HepG2 (cell line): ENCODE measurements at regions not wholly inside any gene's neighbourhood (a gene's known extent, or its start where the extent isn't known, plus 50 kb on each side); places are given as distances from the start of the nearest gene placed in this dataset.

ENCODE experiments used
- ATAC-seq: fragments of 200-7000 bp; cut with Tn5 transposase; 3 replicates; pipeline ENCODE4 v1.9.1; 2020; ENCODE audit warnings: mild to moderate bottlenecking, moderate library complexity
- BruUV-seq: library from RNA; stranded (reverse); fragments of 400-500 nt; replicated peaks from 2 replicates; lab custom pipeline; 2021; lab: Mats Ljungman, UMichigan
- CTCF ChIA-PET: fragments of 300-600 bp; formaldehyde crosslinking; extraction: SDS; loops from one replicate; lab custom pipeline; 2021; ENCODE audit warnings: low total read pairs, inconsistent platforms, low intra/inter-chr PET ratio; lab: Yijun Ruan, JAX
- POLR2A ChIA-PET: fragments of 350-600 bp; sonication (Branson Sonifier 250); formaldehyde crosslinking; loops from one replicate; lab custom pipeline; 2020; ENCODE audit warnings: antibody characterized with exemption, inconsistent platforms; lab: Yijun Ruan, JAX
- DNase-seq: peaks from one replicate; pipeline ENCODE4 v3.0.0-alpha.2; 2015; ENCODE audit warnings: low spot score
- FAIRE-seq: peaks from 3 replicates; lab custom pipeline; 2011; peaks lifted over from hg19 to GRCh38; lab: Jason Lieb, UNC
- H2AFZ ChIP-seq: one replicate; pipeline ENCODE4 v1.6.1; 2011; ENCODE audit warnings: low read length, inconsistent platforms
- H3K27ac ChIP-seq: fragments of 300-600 bp; 3 replicates; pipeline ENCODE4 v1.8.0; 2011; ENCODE audit warnings: mixed run types, mild to moderate bottlenecking, mixed read lengths, low read length, inconsistent platforms; ENCODE audit not compliant: insufficient read depth; ENCODE audit errors: extremely low read length
- H3K27me3 ChIP-seq, 2 experiments: fragments of 200-600 bp in 1 of 2; 2 replicates in 1 of 2; 3 replicates in 1 of 2; pipeline versions ENCODE4 v1.6.0 to v1.8.0; 2011; ENCODE audit warnings: low read length in 2 of 2, mild to moderate bottlenecking in 2 of 2, moderate library complexity in 2 of 2, inconsistent platforms in 1 of 2; ENCODE audit not compliant: insufficient read depth in 2 of 2, control insufficient read depth in 1 of 2
- H3K36me3 ChIP-seq, 2 experiments: fragments of 200-600 bp in 1 of 2; replicated peaks in 1 of 2; 2 replicates in 1 of 2; 3 replicates in 1 of 2; pipeline versions ENCODE4 v1.5.1 to v1.8.0; 2011; ENCODE audit warnings: low read length in 2 of 2, inconsistent platforms in 1 of 2; ENCODE audit not compliant: insufficient read depth in 2 of 2, control insufficient read depth in 1 of 2
- H3K4me1 ChIP-seq: 2 replicates; pipeline ENCODE4 v1.5.1; 2012; ENCODE audit warnings: low read length, inconsistent platforms; ENCODE audit not compliant: insufficient read depth
- H3K4me2 ChIP-seq: 2 replicates; pipeline ENCODE4 v1.6.0; 2011; ENCODE audit warnings: low read depth, low read length, inconsistent platforms
- H3K4me3 ChIP-seq, 3 experiments: fragments of 200-600 bp in 1 of 3; sonication (generic), shearing (Covaris generic) in 1 of 3; replicated peaks in 1 of 3; 2 replicates each; pipeline ENCODE4 v1.5.1; 2011 to 2016; ENCODE audit warnings: low read length in 3 of 3, inconsistent platforms in 2 of 3, low read depth in 2 of 3, mild to moderate bottlenecking in 2 of 3, control low read depth in 1 of 3, mixed read lengths in 1 of 3; ENCODE audit not compliant: insufficient read depth in 1 of 3
- H3K79me2 ChIP-seq: one replicate; pipeline ENCODE4 v1.6.1; 2011; ENCODE audit warnings: low read length, inconsistent platforms; ENCODE audit not compliant: insufficient read depth
- H3K9ac ChIP-seq: 2 replicates; pipeline ENCODE4 v1.6.0; 2011; ENCODE audit warnings: mild to moderate bottlenecking, low read depth, low read length, inconsistent platforms; ENCODE audit not compliant: insufficient read depth
- H3K9me3 ChIP-seq: 2 replicates; pipeline ENCODE4 v1.5.1; 2012; ENCODE audit warnings: mild to moderate bottlenecking, low read length
- H4K20me1 ChIP-seq: 2 replicates; pipeline ENCODE4 v1.6.0; 2011; ENCODE audit warnings: inconsistent platforms, mild to moderate bottlenecking, low read length, moderate library complexity; ENCODE audit not compliant: insufficient read depth
- CREB1 ChIP-seq, 2 experiments: fragments of 450-650 bp in 1 of 2; IDR thresholded peaks; 2 replicates each; pipeline ENCODE4 v1.6.1; 2016 to 2017; ENCODE audit warnings: control low read depth in 1 of 2, mild to moderate bottlenecking in 1 of 2, missing compliant biosample characterization in 1 of 2, missing genetic modification characterization in 1 of 2
- MATR3 ChIP-seq: sonication (generic); formaldehyde crosslinking; IDR thresholded peaks from 2 replicates; pipeline ENCODE4 v1.4.0; 2020; ENCODE audit warnings: missing genetic modification reagents
- MED8 ChIP-seq: sonication (generic); formaldehyde crosslinking; IDR thresholded peaks from 2 replicates; pipeline ENCODE4 v1.8.1; 2023; ENCODE audit warnings: mild to moderate bottlenecking, missing genetic modification reagents; ENCODE audit not compliant: insufficient replicate concordance
- NCOA2 ChIP-seq: sonication (generic); formaldehyde crosslinking; IDR thresholded peaks from 2 replicates; pipeline ENCODE4 v1.8.0; 2022; ENCODE audit warnings: inconsistent platforms
- SALL1 ChIP-seq: sonication (generic); formaldehyde crosslinking; IDR thresholded peaks from 2 replicates; pipeline ENCODE4 v1.8.0; 2022; ENCODE audit warnings: mild to moderate bottlenecking, missing genetic modification reagents
- TAF1 ChIP-seq: sonication (generic); formaldehyde crosslinking; IDR thresholded peaks from 2 replicates; pipeline ENCODE4 v1.4.0; 2020; ENCODE audit warnings: missing genetic modification reagents
- TBX2 ChIP-seq: sonication (generic); formaldehyde crosslinking; IDR thresholded peaks from 2 replicates; pipeline ENCODE4 v1.5.0; 2020; ENCODE audit warnings: missing genetic modification reagents, mild to moderate bottlenecking, borderline replicate concordance
- ZNF629 ChIP-seq: sonication (generic); formaldehyde crosslinking; conservative IDR thresholded peaks from 2 replicates; pipeline ENCODE4 v1.5.0; 2020; ENCODE audit warnings: missing genetic modification reagents
- ZNF781 ChIP-seq: sonication (generic); formaldehyde crosslinking; IDR thresholded peaks from 2 replicates; pipeline ENCODE4 v1.5.1; 2020; ENCODE audit warnings: borderline replicate concordance, mild to moderate bottlenecking, missing genetic modification reagents; ENCODE audit errors: not compliant biosample characterization
- WGBS: methylation state at CpG from one replicate; pipeline ENCODE4 v1.1.6; 2017; ENCODE audit warnings: low lambda C conversion rate; 5-methylcytosine and 5-hydroxymethylcytosine counted together
- in situ Hi-C: cut with HindIII; loops from 2 replicates; pipeline ENCODE4 v1.10.0; 2017; ENCODE audit warnings: low pct_unique_long_range_greater_than_20kb; ENCODE audit not compliant: extremely low pct_ligation_motif_present
- intact Hi-C: fragments of 100-400 bp; cut with micrococcal nuclease; formaldehyde crosslinking; loops from one replicate; pipeline ENCODE4 v1.10.0; 2022; ENCODE audit not compliant: unreplicated experiment
- TF ChIP-seq, protein P1 (sequence below): sonication (generic); formaldehyde crosslinking; IDR thresholded peaks from 2 replicates; pipeline ENCODE4 v1.4.0; 2020; ENCODE audit warnings: low read depth, missing genetic modification reagents
- TF ChIP-seq, protein P2 (sequence below): sonication (generic); formaldehyde crosslinking; IDR thresholded peaks from 2 replicates; pipeline ENCODE4 v1.5.0; 2020; ENCODE audit warnings: missing genetic modification reagents

DNA sequence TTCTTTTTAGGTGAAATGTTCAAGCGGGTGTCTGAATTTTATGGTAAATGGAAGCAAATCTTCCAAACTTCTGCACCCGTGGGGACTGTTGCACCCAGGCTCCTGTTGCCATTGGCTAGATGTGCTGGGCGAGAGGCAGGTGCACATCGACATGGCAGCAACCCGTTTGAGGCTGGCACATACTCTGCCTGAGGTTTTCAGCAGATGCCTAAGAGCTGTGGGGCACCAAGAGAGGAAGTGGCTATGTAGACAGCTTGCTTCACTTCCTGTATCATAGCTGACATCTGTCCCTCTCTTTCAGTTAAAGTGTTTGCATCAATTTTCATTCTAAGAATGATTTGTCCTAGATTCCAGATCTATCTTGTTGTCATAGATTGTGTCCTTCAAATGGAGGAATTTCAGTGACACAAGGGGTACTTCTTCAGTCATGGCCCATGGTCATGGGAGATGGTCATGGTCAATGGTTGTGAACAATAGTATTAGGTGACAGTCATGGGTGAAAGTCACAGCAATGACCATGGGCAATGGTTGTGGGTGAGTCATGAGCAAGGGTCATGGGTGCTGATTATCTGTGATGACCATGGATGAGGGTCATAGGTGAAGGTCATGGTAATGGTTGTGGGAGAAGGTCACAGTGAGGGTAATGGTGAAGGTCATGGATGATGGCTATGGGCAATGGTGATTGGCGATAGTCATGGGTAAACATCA lies 115.1 kb upstream of the IRX4 start:
- Histone ChIP-seq H3K27ac (no peak overlapping the region), H3K9me3 (peaks cover 4% of the 10 kb centered on the region; the same call in 1 of the 2 replicates), H3K79me2 (no peaks in the 10 kb centered on the region), H2AFZ (no peak overlapping the region), H3K4me2 (no peak overlapping the region), H3K36me3 (no peaks in the 10 kb centered on the region), H3K4me1 (no peaks in the 10 kb centered on the region), H3K4me3 (no peak overlapping the region), H4K20me1 (no peaks in the 10 kb centered on the region), H3K27me3 (peaks cover 4 to 42% of the 10 kb centered on the region in 2 experiments; a peak in 4 of 5 replicates), H3K9ac (no peak overlapping the region)
- CTCF ChIA-PET, result no interaction called here
- 21% methylated on average over 5 of the region's 6 CpGs for WGBS
- TF ChIP-seq SALL1 (CRISPR knock-in tag) (no peak), CREB1 (IDR thresholded peaks at IDR 0.05) (peak; percentile 76), CREB1 (CRISPR knock-in tag; IDR thresholded peaks at IDR 0.05) (no peak)
- no TSS peak for BruUV-seq
- ATAC-seq (no peak), DNase-seq (no peak), FAIRE-seq (no peak)
- intact Hi-C loops (no loop called here), in situ Hi-C loops (no loop called here)
- POLR2A ChIA-PET, result no interaction called here

DNA sequence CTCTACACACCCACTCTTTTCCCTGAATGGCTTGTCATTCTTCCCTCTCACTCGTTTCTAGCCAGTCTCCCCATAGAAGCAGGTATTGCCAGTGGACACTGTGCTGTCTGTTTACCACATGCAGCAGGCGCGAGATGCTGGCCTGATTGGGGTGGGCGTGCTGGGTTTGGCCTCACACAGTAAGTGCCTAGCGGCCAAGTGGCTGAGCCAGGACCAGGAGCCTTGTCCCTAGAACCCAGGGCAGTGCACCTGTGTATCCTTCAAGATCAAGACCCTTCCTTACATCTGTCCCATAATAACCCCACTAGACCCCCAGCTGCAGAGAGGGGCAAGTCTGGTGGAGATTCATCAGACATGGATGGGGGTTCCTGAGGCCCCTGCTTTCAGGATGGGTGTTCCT lies 112.8 kb upstream of the IRX4 start:
- no peak overlapping the region for H3K9ac ChIP-seq
- POLR2A ChIA-PET, result no interaction called here
- H4K20me1 ChIP-seq, result no peaks in the 10 kb centered on the region
- BruUV-seq, result no TSS peak
- WGBS, result 0% methylated on average over 5 of the region's 5 CpGs
- no peaks in the 10 kb centered on the region for H3K4me1 ChIP-seq
- H3K4me3 ChIP-seq, result no peak overlapping the region
- no peak overlapping the region for H3K4me2 ChIP-seq
- TF ChIP-seq ZNF781 (CRISPR knock-in tag) (no peak), TBX2 (no peak), ZNF629 (CRISPR knock-in tag) (no peak), MED8 (CRISPR knock-in tag) (no peak), TAF1 (CRISPR knock-in tag) (no peak), NCOA2 (CRISPR knock-in tag) (no peak), MATR3 (CRISPR knock-in tag) (no peak)
- TF ChIP-seq, protein P1, sequence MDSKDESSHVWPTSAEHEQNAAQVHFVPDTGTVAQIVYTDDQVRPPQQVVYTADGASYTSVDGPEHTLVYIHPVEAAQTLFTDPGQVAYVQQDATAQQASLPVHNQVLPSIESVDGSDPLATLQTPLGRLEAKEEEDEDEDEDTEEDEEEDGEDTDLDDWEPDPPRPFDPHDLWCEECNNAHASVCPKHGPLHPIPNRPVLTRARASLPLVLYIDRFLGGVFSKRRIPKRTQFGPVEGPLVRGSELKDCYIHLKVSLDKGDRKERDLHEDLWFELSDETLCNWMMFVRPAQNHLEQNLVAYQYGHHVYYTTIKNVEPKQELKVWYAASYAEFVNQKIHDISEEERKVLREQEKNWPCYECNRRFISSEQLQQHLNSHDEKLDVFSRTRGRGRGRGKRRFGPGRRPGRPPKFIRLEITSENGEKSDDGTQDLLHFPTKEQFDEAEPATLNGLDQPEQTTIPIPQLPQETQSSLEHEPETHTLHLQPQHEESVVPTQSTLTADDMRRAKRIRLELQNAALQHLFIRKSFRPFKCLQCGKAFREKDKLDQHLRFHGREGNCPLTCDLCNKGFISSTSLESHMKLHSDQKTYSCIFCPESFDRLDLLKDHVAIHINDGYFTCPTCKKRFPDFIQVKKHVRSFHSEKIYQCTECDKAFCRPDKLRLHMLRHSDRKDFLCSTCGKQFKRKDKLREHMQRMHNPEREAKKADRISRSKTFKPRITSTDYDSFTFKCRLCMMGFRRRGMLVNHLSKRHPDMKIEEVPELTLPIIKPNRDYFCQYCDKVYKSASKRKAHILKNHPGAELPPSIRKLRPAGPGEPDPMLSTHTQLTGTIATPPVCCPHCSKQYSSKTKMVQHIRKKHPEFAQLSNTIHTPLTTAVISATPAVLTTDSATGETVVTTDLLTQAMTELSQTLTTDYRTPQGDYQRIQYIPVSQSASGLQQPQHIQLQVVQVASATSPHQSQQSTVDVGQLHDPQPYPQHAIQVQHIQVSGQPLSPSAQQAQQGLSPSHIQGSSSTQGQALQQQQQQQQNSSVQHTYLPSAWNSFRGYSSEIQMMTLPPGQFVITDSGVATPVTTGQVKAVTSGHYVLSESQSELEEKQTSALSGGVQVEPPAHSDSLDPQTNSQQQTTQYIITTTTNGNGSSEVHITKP, result no peak
- TF ChIP-seq, protein P2, sequence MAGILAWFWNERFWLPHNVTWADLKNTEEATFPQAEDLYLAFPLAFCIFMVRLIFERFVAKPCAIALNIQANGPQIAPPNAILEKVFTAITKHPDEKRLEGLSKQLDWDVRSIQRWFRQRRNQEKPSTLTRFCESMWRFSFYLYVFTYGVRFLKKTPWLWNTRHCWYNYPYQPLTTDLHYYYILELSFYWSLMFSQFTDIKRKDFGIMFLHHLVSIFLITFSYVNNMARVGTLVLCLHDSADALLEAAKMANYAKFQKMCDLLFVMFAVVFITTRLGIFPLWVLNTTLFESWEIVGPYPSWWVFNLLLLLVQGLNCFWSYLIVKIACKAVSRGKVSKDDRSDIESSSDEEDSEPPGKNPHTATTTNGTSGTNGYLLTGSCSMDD (CRISPR knock-in tag), result no peak
- CTCF ChIA-PET, result no interaction called here
- ATAC-seq, result no peak
- H3K27me3 ChIP-seq, result peaks cover 0 to 27% of the 10 kb centered on the region in 2 experiments; a peak in 2 of 5 replicates
- in situ Hi-C loops (no loop called here), intact Hi-C loops (no loop called here)
- H3K9me3 ChIP-seq, result peaks cover 9% of the 10 kb centered on the region; the same call in 1 of the 2 replicates
- H3K36me3 ChIP-seq, result no peaks in the 10 kb centered on the region
- H3K79me2 ChIP-seq, result no peaks in the 10 kb centered on the region
- H3K27ac ChIP-seq, result no peak overlapping the region
- DNase-seq, result no peak
- FAIRE-seq, result no peak
- H2AFZ ChIP-seq, result no peak overlapping the region
